Endodermal cell (in vitro differentiated cells): ENCODE measurements at regions not wholly inside any gene's neighbourhood (a gene's known extent, or its start where the extent isn't known, plus 50 kb on each side); places are given as distances from the start of the nearest gene placed in this dataset.

Experiments
- DNase-seq: peaks from one replicate; pipeline ENCODE4 v3.0.0-alpha.2; 2017
- H3K27ac ChIP-seq: 2 replicates; pipeline ENCODE4 v1.5.1; 2013; ENCODE audit warnings: mild to moderate bottlenecking, low read depth, low read length, moderate library complexity
- H3K27me3 ChIP-seq: 2 replicates; pipeline ENCODE4 v1.6.1; 2013; ENCODE audit warnings: mild to moderate bottlenecking, low read length, moderate library complexity; ENCODE audit not compliant: insufficient read depth, control insufficient read depth, poor library complexity, severe bottlenecking
- H3K36me3 ChIP-seq: 2 replicates; pipeline ENCODE4 v1.7.0; 2013; ENCODE audit warnings: mild to moderate bottlenecking, low read length, moderate library complexity; ENCODE audit not compliant: control insufficient read depth, insufficient read depth
- H3K4me1 ChIP-seq: one replicate; pipeline ENCODE4 v1.7.0; 2013; ENCODE audit warnings: low read length; ENCODE audit not compliant: control insufficient read depth, insufficient read depth
- H3K4me3 ChIP-seq: 2 replicates; pipeline ENCODE4 v1.5.1; 2013; ENCODE audit warnings: mild to moderate bottlenecking, low read length, moderate library complexity
- H3K9ac ChIP-seq: 2 replicates; pipeline ENCODE4 v1.6.1; 2013; ENCODE audit warnings: mild to moderate bottlenecking, low read length, moderate library complexity; ENCODE audit not compliant: poor library complexity, severe bottlenecking; ENCODE audit errors: extremely low read depth
- H3K9me3 ChIP-seq: 2 replicates; pipeline ENCODE4 v1.6.1; 2013; ENCODE audit warnings: mild to moderate bottlenecking, low read length, moderate library complexity; ENCODE audit not compliant: control insufficient read depth
- H3K27ac Mint-ChIP-seq: 2 replicates; pipeline ENCODE4 v1.8.0; 2020; ENCODE audit warnings: mixed read lengths
- H3K27me3 Mint-ChIP-seq: 2 replicates; pipeline ENCODE4 v1.8.0; 2021; ENCODE audit warnings: mild to moderate bottlenecking, mixed read lengths; ENCODE audit not compliant: insufficient read depth
- H3K36me3 Mint-ChIP-seq: 2 replicates; pipeline ENCODE4 v1.8.0; 2020; ENCODE audit warnings: low read depth, mixed read lengths
- H3K4me1 Mint-ChIP-seq: 2 replicates; pipeline ENCODE4 v1.8.0; 2020; ENCODE audit warnings: mixed read lengths
- H3K4me3 Mint-ChIP-seq: 2 replicates; pipeline ENCODE4 v1.8.0; 2020; ENCODE audit warnings: mild to moderate bottlenecking, moderate library complexity, mixed read lengths
- H3K9me3 Mint-ChIP-seq: 2 replicates; pipeline ENCODE4 v1.8.0; 2020; ENCODE audit warnings: mild to moderate bottlenecking, mixed read lengths
- CTCF ChIP-seq: fragments of 200-600 bp; sonication (generic); conservative IDR thresholded peaks from 2 replicates; pipeline ENCODE4 v1.5.0; 2021; ENCODE audit warnings: antibody characterized with exemption, mild to moderate bottlenecking
- WGBS, 2 experiments: methylation state at CpG; one replicate each; pipeline versions ENCODE4 v1.1.5 to v1.1.7; 2013; ENCODE audit warnings: missing lambda C conversion rate in 2 of 2, mixed read lengths in 1 of 2; ENCODE audit not compliant: insufficient coverage in 1 of 2, insufficient read length in 1 of 2; 5-methylcytosine and 5-hydroxymethylcytosine counted together

- Histone ChIP-seq H3K4me1 (peaks cover 3% of the 10 kb centered on the region), H3K27ac (no peak overlapping the region), H3K9me3 (peaks cover 16% of the 10 kb centered on the region), H3K36me3 (no peaks in the 10 kb centered on the region), H3K4me3 (no peak overlapping the region), H3K27me3 (no peaks in the 10 kb centered on the region), H3K9ac (no peak overlapping the region)
- 78 to 90% methylated on average over 1 to 3 of the region's 3 CpGs for WGBS, 2 experiments
- Mint-ChIP-seq H3K4me1 (peaks cover 24% of the 10 kb centered on the region), H3K27ac (no peak overlapping the region), H3K4me3 (no peak overlapping the region), H3K9me3 (no peaks in the 10 kb centered on the region), H3K27me3 (no peaks in the 10 kb centered on the region), H3K36me3 (no peaks in the 10 kb centered on the region)
- TF ChIP-seq CTCF: no peak
- no peak for DNase-seq
Measured at GRCh38 chr12:42732908-42733411, 143.4 kb upstream of the PRICKLE1 start.

GRCh38 chr12:42730291-42730690 lies 140.7 kb upstream of the PRICKLE1 start:
- Mint-ChIP-seq H3K4me1 (peaks cover 12% of the 10 kb centered on the region), H3K36me3 (peaks cover 6% of the 10 kb centered on the region), H3K9me3 (no peaks in the 10 kb centered on the region), H3K27ac (no peak overlapping the region), H3K4me3 (no peak overlapping the region), H3K27me3 (no peaks in the 10 kb centered on the region)
- Histone ChIP-seq H3K4me3 (no peak overlapping the region), H3K36me3 (no peaks in the 10 kb centered on the region), H3K4me1 (no peaks in the 10 kb centered on the region), H3K9me3 (peaks cover 42% of the 10 kb centered on the region), H3K9ac (no peak overlapping the region), H3K27me3 (no peaks in the 10 kb centered on the region), H3K27ac (no peak overlapping the region)
- no peak for DNase-seq
- 95 to 100% methylated on average over 1 to 4 of the region's 4 CpGs for WGBS, 2 experiments
- no peak for TF ChIP-seq CTCF

GRCh38 chr12:42729535-42729900 lies 140.0 kb upstream of the PRICKLE1 start:
- H3K4me3 Mint-ChIP-seq: no peak overlapping the region
- H3K36me3 Mint-ChIP-seq: peaks cover 7% of the 10 kb centered on the region
- Histone ChIP-seq H3K9me3 (peaks cover 44% of the 10 kb centered on the region), H3K9ac (no peak overlapping the region), H3K4me3 (no peak overlapping the region), H3K27ac (no peak overlapping the region), H3K4me1 (no peaks in the 10 kb centered on the region), H3K27me3 (no peaks in the 10 kb centered on the region), H3K36me3 (no peaks in the 10 kb centered on the region)
- H3K9me3 Mint-ChIP-seq: no peaks in the 10 kb centered on the region
- H3K27me3 Mint-ChIP-seq: no peaks in the 10 kb centered on the region
- peaks cover 8% of the 10 kb centered on the region for H3K4me1 Mint-ChIP-seq
- TF ChIP-seq CTCF: no peak
- DNase-seq: no peak
- WGBS, 2 experiments: 83 to 92% methylated on average over 2 to 3 of the region's 3 CpGs
- no peak overlapping the region for H3K27ac Mint-ChIP-seq
